ENCODE measurements at regions not wholly inside any gene's neighbourhood (a gene's known extent, or its start where the extent isn't known, plus 50 kb on each side); places are given as distances from the start of the nearest gene placed in this dataset.

GRCh38 chr18:78191276-78191675 is 788.3 kb upstream of the SALL3 start:
- intact Hi-C loops (cut with micrococcal nuclease) = no loop called here
- Histone ChIP-seq H2AFZ (ENCODE audit: insufficient read depth, low read depth, low read length, poor library complexity, severe bottlenecking) (no peak overlapping the region), H3K27ac (ENCODE audit: low read depth in 1 of 2, low read length in 2 of 2) (no peak overlapping the region)

DNA sequence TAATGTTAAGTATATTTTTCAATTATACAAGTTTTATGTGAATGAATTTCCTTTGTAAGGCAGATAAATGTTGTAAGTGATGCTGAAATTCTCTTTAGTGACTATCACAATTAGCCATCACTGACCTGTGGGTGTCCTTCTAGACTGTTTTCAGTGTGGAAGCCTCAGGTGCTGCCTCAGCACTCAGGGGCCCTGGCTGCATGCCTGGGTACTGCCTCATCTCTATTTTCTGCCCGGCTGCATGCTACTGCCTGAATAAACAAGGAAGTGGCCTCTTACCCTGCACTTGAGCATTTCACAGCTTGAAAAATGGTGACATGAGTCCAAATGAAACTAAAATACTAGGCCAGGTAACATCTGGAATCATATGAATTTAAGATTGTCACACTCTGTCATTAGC is 787.6 kb upstream of the SALL3 start:
- H3K9ac ChIP-seq (ENCODE audit: insufficient read depth, low read length, poor library complexity, severe bottlenecking) = no peak overlapping the region
- no peaks in the 10 kb centered on the region for H3K79me2 ChIP-seq (ENCODE audit: insufficient read depth, low read length)
- TF ChIP-seq, protein P1, sequence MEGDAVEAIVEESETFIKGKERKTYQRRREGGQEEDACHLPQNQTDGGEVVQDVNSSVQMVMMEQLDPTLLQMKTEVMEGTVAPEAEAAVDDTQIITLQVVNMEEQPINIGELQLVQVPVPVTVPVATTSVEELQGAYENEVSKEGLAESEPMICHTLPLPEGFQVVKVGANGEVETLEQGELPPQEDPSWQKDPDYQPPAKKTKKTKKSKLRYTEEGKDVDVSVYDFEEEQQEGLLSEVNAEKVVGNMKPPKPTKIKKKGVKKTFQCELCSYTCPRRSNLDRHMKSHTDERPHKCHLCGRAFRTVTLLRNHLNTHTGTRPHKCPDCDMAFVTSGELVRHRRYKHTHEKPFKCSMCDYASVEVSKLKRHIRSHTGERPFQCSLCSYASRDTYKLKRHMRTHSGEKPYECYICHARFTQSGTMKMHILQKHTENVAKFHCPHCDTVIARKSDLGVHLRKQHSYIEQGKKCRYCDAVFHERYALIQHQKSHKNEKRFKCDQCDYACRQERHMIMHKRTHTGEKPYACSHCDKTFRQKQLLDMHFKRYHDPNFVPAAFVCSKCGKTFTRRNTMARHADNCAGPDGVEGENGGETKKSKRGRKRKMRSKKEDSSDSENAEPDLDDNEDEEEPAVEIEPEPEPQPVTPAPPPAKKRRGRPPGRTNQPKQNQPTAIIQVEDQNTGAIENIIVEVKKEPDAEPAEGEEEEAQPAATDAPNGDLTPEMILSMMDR (IDR thresholded peaks at IDR 0.05) = no peak
- no peaks in the 10 kb centered on the region for H3K27me3 ChIP-seq (ENCODE audit: control insufficient read depth in 2 of 2, insufficient read depth in 2 of 2, low read length in 2 of 2)
- peaks cover 0 to 12% of the 10 kb centered on the region in 2 donors for H3K9me3 ChIP-seq (replicated peaks in 1 of 2; ENCODE audit: control insufficient read depth in 1 of 2, insufficient read depth in 1 of 2, low read length in 2 of 2)
- Mint-ChIP-seq H3K27ac (no peak overlapping the region), H3K4me3 (no peak overlapping the region), H3K9me3 (peaks cover 0 to 16% (median 3%) of the 10 kb centered on the region in 7 donors), H3K27me3 (ENCODE audit: low read depth in 3 of 3) (no peaks in the 10 kb centered on the region), H3K4me1 (no peaks in the 10 kb centered on the region), H3K36me3 (no peaks in the 10 kb centered on the region)
- no peaks in the 10 kb centered on the region for H3K36me3 ChIP-seq (replicated peaks in 1 of 2; ENCODE audit: control insufficient read depth in 1 of 2, insufficient read depth in 2 of 2, low read length in 2 of 2)
- intact Hi-C loops (cut with micrococcal nuclease) = no loop called here
- H3K27ac ChIP-seq (ENCODE audit: low read depth in 1 of 2, low read length in 2 of 2) = no peak overlapping the region
- H3K4me3 ChIP-seq (replicated peaks in 1 of 3; ENCODE audit: low read depth in 2 of 3, low read length in 3 of 3) = no peak overlapping the region
- no peaks in the 10 kb centered on the region for H3K4me1 ChIP-seq (ENCODE audit: control insufficient read depth in 1 of 2, insufficient read depth in 2 of 2, low read length in 2 of 2)
- 0% methylated on average over 1 of the region's 1 CpG for WGBS (ENCODE audit: insufficient coverage)
- DNase-seq = no peak
- H2AFZ ChIP-seq (ENCODE audit: insufficient read depth, low read depth, low read length, poor library complexity, severe bottlenecking) = no peak overlapping the region
- H3K4me2 ChIP-seq (replicated peaks; ENCODE audit: extremely low read depth, low read length, poor library complexity, severe bottlenecking) = no peak overlapping the region
- H4K20me1 ChIP-seq (ENCODE audit: insufficient read depth, low read length) = no peaks in the 10 kb centered on the region

More at GRCh38 chr18:78191276-78191675, 788.3 kb upstream of the SALL3 start:
- Histone ChIP-seq H4K20me1 (ENCODE audit: insufficient read depth, low read length) (no peaks in the 10 kb centered on the region), H3K9me3 (replicated peaks in 1 of 2; ENCODE audit: control insufficient read depth in 1 of 2, insufficient read depth in 1 of 2, low read length in 2 of 2) (peaks cover 0 to 10% of the 10 kb centered on the region in 2 donors), H3K79me2 (ENCODE audit: insufficient read depth, low read length) (no peaks in the 10 kb centered on the region), H3K4me2 (replicated peaks; ENCODE audit: extremely low read depth, low read length, poor library complexity, severe bottlenecking) (no peak overlapping the region), H3K4me3 (replicated peaks in 1 of 3; ENCODE audit: low read depth in 2 of 3, low read length in 3 of 3) (no peak overlapping the region), H3K27me3 (ENCODE audit: control insufficient read depth in 2 of 2, insufficient read depth in 2 of 2, low read length in 2 of 2) (no peaks in the 10 kb centered on the region), H3K36me3 (replicated peaks in 1 of 2; ENCODE audit: control insufficient read depth in 1 of 2, insufficient read depth in 2 of 2, low read length in 2 of 2) (no peaks in the 10 kb centered on the region), H3K4me1 (ENCODE audit: control insufficient read depth in 1 of 2, insufficient read depth in 2 of 2, low read length in 2 of 2) (no peaks in the 10 kb centered on the region), H3K9ac (ENCODE audit: insufficient read depth, low read length, poor library complexity, severe bottlenecking) (no peak overlapping the region)
- H3K4me3 Mint-ChIP-seq = no peak overlapping the region
- no peaks in the 10 kb centered on the region for H3K4me1 Mint-ChIP-seq
- WGBS (ENCODE audit: insufficient coverage) = no CpG with 5 or more reads among the region's 4 CpGs
- H3K36me3 Mint-ChIP-seq = no peaks in the 10 kb centered on the region
- H3K27me3 Mint-ChIP-seq (ENCODE audit: low read depth in 3 of 3) = no peaks in the 10 kb centered on the region
- DNase-seq = no peak
- H3K27ac Mint-ChIP-seq = no peak overlapping the region
- TF ChIP-seq, protein P1 (IDR thresholded peaks at IDR 0.05) = no peak
- H3K9me3 Mint-ChIP-seq = peaks cover 0 to 16% (median 3%) of the 10 kb centered on the region in 7 donors
